ENCODE measurements at regions not wholly inside any gene's neighbourhood (a gene's known extent, or its start where the extent isn't known, plus 50 kb on each side); places are given as distances from the start of the nearest gene placed in this dataset.
"Not testable (repeated sequence)": the region's sequence is repeated elsewhere in the genome, so short reads cannot be mapped to it uniquely, and the experiment has no call there.

- DNase-seq (ENCODE audit: low spot score) = no peak
- no peaks in the 10 kb centered on the region for H3K36me3 ChIP-seq
- H3K4me3 ChIP-seq = no peak overlapping the region
- no peaks in the 10 kb centered on the region for H3K4me1 ChIP-seq
- H3K27me3 ChIP-seq = no peaks in the 10 kb centered on the region
- H3K9me3 ChIP-seq = no peaks in the 10 kb centered on the region
- TF ChIP-seq, protein P1, sequence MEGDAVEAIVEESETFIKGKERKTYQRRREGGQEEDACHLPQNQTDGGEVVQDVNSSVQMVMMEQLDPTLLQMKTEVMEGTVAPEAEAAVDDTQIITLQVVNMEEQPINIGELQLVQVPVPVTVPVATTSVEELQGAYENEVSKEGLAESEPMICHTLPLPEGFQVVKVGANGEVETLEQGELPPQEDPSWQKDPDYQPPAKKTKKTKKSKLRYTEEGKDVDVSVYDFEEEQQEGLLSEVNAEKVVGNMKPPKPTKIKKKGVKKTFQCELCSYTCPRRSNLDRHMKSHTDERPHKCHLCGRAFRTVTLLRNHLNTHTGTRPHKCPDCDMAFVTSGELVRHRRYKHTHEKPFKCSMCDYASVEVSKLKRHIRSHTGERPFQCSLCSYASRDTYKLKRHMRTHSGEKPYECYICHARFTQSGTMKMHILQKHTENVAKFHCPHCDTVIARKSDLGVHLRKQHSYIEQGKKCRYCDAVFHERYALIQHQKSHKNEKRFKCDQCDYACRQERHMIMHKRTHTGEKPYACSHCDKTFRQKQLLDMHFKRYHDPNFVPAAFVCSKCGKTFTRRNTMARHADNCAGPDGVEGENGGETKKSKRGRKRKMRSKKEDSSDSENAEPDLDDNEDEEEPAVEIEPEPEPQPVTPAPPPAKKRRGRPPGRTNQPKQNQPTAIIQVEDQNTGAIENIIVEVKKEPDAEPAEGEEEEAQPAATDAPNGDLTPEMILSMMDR (IDR thresholded peaks at IDR 0.05) = no peak
- H3K27ac ChIP-seq = no peak overlapping the region
Observed at GRCh38 chrX:34238896-34239295, 106.8 kb upstream of the FAM47A start.

DNA sequence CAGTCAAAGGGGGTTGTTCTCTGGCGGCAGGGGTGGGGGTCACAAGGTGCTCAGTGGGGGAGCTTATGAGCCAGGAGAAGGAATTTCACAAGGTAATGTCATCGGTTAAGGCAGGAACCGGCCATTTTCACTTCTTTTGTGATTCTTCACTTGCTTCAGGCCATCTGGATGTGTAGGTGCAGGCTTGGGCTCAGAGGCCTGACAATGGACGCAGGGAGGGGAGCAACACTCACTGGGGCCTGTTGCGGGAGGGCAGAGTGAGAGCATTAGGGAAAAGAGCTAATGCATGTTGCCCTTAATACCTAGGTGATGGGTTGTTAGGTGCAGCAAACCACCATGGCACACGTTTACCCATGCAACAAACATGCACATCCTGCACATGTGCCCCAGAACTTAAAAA lies 98.0 kb upstream of the FAM47A start:
- not testable (repeated sequence) for H3K27me3 ChIP-seq; DNase-seq (ENCODE audit: low spot score); H3K4me1 ChIP-seq; H3K36me3 ChIP-seq; H3K4me3 ChIP-seq; H3K9me3 ChIP-seq; H3K27ac ChIP-seq

- H3K36me3 ChIP-seq = no peaks in the 10 kb centered on the region
- no peak overlapping the region for H3K4me3 ChIP-seq
- no peak overlapping the region for H3K27ac ChIP-seq
- TF ChIP-seq, protein P1 (IDR thresholded peaks at IDR 0.05) = no peak
- H3K9me3 ChIP-seq = no peaks in the 10 kb centered on the region
- DNase-seq (ENCODE audit: low spot score) = no peak
- H3K4me1 ChIP-seq = no peaks in the 10 kb centered on the region
- H3K27me3 ChIP-seq = no peaks in the 10 kb centered on the region
Observed at GRCh38 chrX:34227804-34228203, 95.7 kb upstream of the FAM47A start.

GRCh38 chrX:34223574-34223973 lies 91.5 kb upstream of the FAM47A start:
- TF ChIP-seq, protein P1 (IDR thresholded peaks at IDR 0.05) = no peak
- Histone ChIP-seq H3K27me3 (no peaks in the 10 kb centered on the region), H3K9me3 (no peaks in the 10 kb centered on the region), H3K27ac (no peak overlapping the region), H3K4me3 (no peak overlapping the region), H3K36me3 (no peaks in the 10 kb centered on the region), H3K4me1 (no peaks in the 10 kb centered on the region)
- no peak for DNase-seq (ENCODE audit: low spot score)

- TF ChIP-seq, protein P1 (IDR thresholded peaks at IDR 0.05) = no peak
- Histone ChIP-seq H3K4me3 (no peak overlapping the region), H3K36me3 (no peaks in the 10 kb centered on the region), H3K27ac (no peak overlapping the region), H3K4me1 (no peaks in the 10 kb centered on the region), H3K9me3 (peaks cover 0 to 17% of the 10 kb centered on the region in 2 donors), H3K27me3 (no peaks in the 10 kb centered on the region)
- no peak for DNase-seq (ENCODE audit: low spot score)
Observed at GRCh38 chrX:34218063-34218462, 85.9 kb upstream of the FAM47A start.

DNA sequence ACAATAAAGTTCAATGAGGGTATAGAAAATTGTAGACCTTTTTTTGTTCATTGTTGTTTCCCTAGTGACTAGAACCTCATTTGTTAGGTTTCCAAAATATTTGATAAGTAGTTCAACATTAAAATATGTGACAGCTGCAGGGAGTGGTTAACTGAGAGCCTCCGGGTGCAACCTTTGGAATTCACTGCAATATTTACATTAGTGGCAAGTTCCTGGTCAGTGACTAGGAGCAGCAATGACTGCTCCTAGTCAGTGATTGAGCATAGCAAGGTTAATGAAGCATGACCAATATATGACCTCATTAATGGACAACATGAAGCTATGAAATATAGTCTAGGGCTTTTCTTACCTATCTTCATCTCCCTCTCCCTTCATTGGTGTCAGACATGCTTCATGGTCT lies 65.8 kb upstream of the FAM47A start:
- DNase-seq (ENCODE audit: low spot score) = no peak
- no peaks in the 10 kb centered on the region for H3K36me3 ChIP-seq
- H3K9me3 ChIP-seq = peaks cover 0 to 12% of the 10 kb centered on the region in 2 donors
- no peaks in the 10 kb centered on the region for H3K4me1 ChIP-seq
- H3K27me3 ChIP-seq = no peaks in the 10 kb centered on the region
- no peak overlapping the region for H3K4me3 ChIP-seq
- no peak overlapping the region for H3K27ac ChIP-seq
- TF ChIP-seq, protein P1 (IDR thresholded peaks at IDR 0.05) = no peak

Data from right atrium auricular region (tissue), 2 donors.